ENCODE measurements at regions not wholly inside any gene's neighbourhood (a gene's known extent, or its start where the extent isn't known, plus 50 kb on each side); places are given as distances from the start of the nearest gene placed in this dataset.

DNA sequence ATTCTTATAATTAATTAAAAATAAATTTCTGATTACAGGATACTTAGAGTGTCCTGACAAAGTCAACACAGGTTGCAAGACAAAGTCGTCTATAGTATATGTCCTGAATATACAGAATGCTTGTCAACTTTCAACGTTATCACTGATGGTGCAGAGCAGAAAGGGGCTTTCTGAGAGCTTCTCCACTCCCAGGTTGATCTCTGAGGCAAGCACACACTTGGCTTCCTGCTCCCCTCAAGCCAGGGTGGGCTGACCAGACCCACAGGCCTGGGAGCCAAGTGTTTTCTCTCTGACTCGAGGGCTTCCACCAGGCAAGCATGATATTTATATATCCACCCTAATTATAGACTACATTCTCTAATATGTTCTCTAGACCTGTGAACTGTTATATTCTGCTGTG lies 448.9 kb downstream of the SH2D4B start:
- no peak for TF ChIP-seq EZH2 (IDR thresholded peaks at IDR 0.05; ENCODE audit: low read length, missing control alignments)
- TF ChIP-seq, protein P1, sequence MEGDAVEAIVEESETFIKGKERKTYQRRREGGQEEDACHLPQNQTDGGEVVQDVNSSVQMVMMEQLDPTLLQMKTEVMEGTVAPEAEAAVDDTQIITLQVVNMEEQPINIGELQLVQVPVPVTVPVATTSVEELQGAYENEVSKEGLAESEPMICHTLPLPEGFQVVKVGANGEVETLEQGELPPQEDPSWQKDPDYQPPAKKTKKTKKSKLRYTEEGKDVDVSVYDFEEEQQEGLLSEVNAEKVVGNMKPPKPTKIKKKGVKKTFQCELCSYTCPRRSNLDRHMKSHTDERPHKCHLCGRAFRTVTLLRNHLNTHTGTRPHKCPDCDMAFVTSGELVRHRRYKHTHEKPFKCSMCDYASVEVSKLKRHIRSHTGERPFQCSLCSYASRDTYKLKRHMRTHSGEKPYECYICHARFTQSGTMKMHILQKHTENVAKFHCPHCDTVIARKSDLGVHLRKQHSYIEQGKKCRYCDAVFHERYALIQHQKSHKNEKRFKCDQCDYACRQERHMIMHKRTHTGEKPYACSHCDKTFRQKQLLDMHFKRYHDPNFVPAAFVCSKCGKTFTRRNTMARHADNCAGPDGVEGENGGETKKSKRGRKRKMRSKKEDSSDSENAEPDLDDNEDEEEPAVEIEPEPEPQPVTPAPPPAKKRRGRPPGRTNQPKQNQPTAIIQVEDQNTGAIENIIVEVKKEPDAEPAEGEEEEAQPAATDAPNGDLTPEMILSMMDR (conservative IDR thresholded peaks at IDR 0.05 in 1 of 2, IDR thresholded peaks at IDR 0.05 in 1 of 2; ENCODE audit: low read depth in 1 of 2, low read length in 2 of 2): no peak
- no peaks in the 10 kb centered on the region for H3K4me1 ChIP-seq (ENCODE audit: control insufficient read depth, extremely low read depth, insufficient read depth, low read length)
- H3K9me3 ChIP-seq (ENCODE audit: control insufficient read depth, insufficient read depth, low read depth, low read length): no peaks in the 10 kb centered on the region
- H3K27me3 ChIP-seq (ENCODE audit: control insufficient read depth, insufficient read depth, low read length): no peaks in the 10 kb centered on the region
- no peaks in the 10 kb centered on the region for H4K20me1 ChIP-seq (ENCODE audit: control insufficient read depth, extremely low read depth, insufficient read depth, low read length)
- H3K4me2 ChIP-seq (ENCODE audit: extremely low read depth, insufficient read depth, low read length): no peak overlapping the region
- no peak overlapping the region for H3K27ac ChIP-seq (ENCODE audit: insufficient read depth, low read length)
- H3K4me3 ChIP-seq (replicated peaks in 1 of 4; ENCODE audit: control extremely low read depth in 1 of 4, insufficient read depth in 1 of 4, low read depth in 3 of 4, low read length in 4 of 4): no peak overlapping the region
- no peak overlapping the region for H3K9ac ChIP-seq (ENCODE audit: insufficient read depth, low read length)
- H2AFZ ChIP-seq (ENCODE audit: low read length): no peak overlapping the region
- H3K79me2 ChIP-seq (ENCODE audit: control insufficient read depth, insufficient read depth, low read length): no peaks in the 10 kb centered on the region
- H3K36me3 ChIP-seq (ENCODE audit: control insufficient read depth, insufficient read depth, low read length): no peaks in the 10 kb centered on the region
- no peak for DNase-seq (ENCODE audit: low read depth in 2 of 2)

DNA sequence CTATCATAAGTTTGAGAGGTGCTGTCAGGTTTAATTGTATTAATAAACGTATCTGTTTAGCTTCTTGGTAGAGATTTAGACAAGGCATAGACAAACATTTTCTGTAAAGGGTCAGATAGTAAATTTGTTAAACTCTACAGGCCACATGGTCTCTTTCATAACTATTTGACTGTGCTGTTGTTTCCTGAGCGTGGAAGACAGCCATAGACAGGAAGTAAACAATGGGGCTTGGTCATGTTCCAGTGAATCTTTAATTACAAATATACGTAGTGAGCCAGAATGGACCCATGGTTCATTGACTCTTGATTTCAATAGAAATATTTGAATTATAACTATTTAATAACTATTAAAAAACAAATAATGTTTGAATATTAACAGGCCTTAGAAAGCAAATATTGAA lies 451.1 kb downstream of the SH2D4B start:
- no peaks in the 10 kb centered on the region for H3K4me1 ChIP-seq (ENCODE audit: control insufficient read depth, extremely low read depth, insufficient read depth, low read length)
- H3K27me3 ChIP-seq (ENCODE audit: control insufficient read depth, insufficient read depth, low read length): no peaks in the 10 kb centered on the region
- no peak overlapping the region for H3K9ac ChIP-seq (ENCODE audit: insufficient read depth, low read length)
- no peaks in the 10 kb centered on the region for H4K20me1 ChIP-seq (ENCODE audit: control insufficient read depth, extremely low read depth, insufficient read depth, low read length)
- no peak overlapping the region for H3K4me3 ChIP-seq (replicated peaks in 1 of 4; ENCODE audit: control extremely low read depth in 1 of 4, insufficient read depth in 1 of 4, low read depth in 3 of 4, low read length in 4 of 4)
- no peak for DNase-seq (ENCODE audit: low read depth in 2 of 2)
- no peaks in the 10 kb centered on the region for H3K79me2 ChIP-seq (ENCODE audit: control insufficient read depth, insufficient read depth, low read length)
- H3K36me3 ChIP-seq (ENCODE audit: control insufficient read depth, insufficient read depth, low read length): no peaks in the 10 kb centered on the region
- no peak overlapping the region for H2AFZ ChIP-seq (ENCODE audit: low read length)
- H3K9me3 ChIP-seq (ENCODE audit: control insufficient read depth, insufficient read depth, low read depth, low read length): no peaks in the 10 kb centered on the region
- no peak overlapping the region for H3K4me2 ChIP-seq (ENCODE audit: extremely low read depth, insufficient read depth, low read length)
- TF ChIP-seq, protein P1 (conservative IDR thresholded peaks at IDR 0.05 in 1 of 2, IDR thresholded peaks at IDR 0.05 in 1 of 2; ENCODE audit: low read depth in 1 of 2, low read length in 2 of 2): no peak
- no peak for TF ChIP-seq EZH2 (IDR thresholded peaks at IDR 0.05; ENCODE audit: low read length, missing control alignments)
- no peak overlapping the region for H3K27ac ChIP-seq (ENCODE audit: insufficient read depth, low read length)

DNA sequence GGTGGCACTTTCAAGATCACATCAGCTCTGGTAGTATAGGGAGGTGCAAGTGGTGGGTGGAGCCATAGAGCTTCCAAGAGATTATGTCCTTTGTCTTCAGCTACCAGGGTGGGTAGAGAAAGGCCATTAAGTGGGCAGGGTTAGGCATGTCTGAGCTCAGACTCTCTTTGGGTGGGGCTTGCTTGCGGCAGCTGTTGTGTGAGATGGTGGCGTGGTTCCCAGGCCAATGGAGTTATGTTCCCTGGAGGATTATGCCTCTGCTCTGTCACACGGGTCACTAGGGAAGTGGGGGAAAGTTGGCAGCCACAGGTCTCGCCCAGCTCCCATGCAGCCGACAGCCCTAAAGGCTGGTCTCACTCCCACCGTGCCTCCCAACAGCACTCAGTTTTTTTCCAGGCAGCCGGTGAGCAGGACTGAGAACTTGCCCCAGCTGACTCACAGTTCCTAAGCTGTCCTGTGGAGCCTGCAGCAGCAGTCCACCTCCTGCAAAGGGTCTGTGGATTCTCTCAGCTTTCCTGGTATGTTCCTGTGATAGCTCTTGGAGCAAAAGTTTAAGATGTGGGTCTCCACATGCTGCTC lies 459.0 kb downstream of the SH2D4B start:
- no peak overlapping the region for H3K9ac ChIP-seq (ENCODE audit: insufficient read depth, low read length)
- no peak overlapping the region for H2AFZ ChIP-seq (ENCODE audit: low read length)
- H3K4me2 ChIP-seq (ENCODE audit: extremely low read depth, insufficient read depth, low read length): no peak overlapping the region
- no peaks in the 10 kb centered on the region for H3K79me2 ChIP-seq (ENCODE audit: control insufficient read depth, insufficient read depth, low read length)
- no peaks in the 10 kb centered on the region for H3K36me3 ChIP-seq (ENCODE audit: control insufficient read depth, insufficient read depth, low read length)
- no peaks in the 10 kb centered on the region for H3K4me1 ChIP-seq (ENCODE audit: control insufficient read depth, extremely low read depth, insufficient read depth, low read length)
- H4K20me1 ChIP-seq (ENCODE audit: control insufficient read depth, extremely low read depth, insufficient read depth, low read length): no peaks in the 10 kb centered on the region
- no peak overlapping the region for H3K27ac ChIP-seq (ENCODE audit: insufficient read depth, low read length)
- no peak for DNase-seq (ENCODE audit: low read depth in 2 of 2)
- no peaks in the 10 kb centered on the region for H3K27me3 ChIP-seq (ENCODE audit: control insufficient read depth, insufficient read depth, low read length)
- TF ChIP-seq, protein P1 (conservative IDR thresholded peaks at IDR 0.05 in 1 of 2, IDR thresholded peaks at IDR 0.05 in 1 of 2; ENCODE audit: low read depth in 1 of 2, low read length in 2 of 2): no peak
- no peak for TF ChIP-seq EZH2 (IDR thresholded peaks at IDR 0.05; ENCODE audit: low read length, missing control alignments)
- no peak overlapping the region for H3K4me3 ChIP-seq (replicated peaks in 1 of 4; ENCODE audit: control extremely low read depth in 1 of 4, insufficient read depth in 1 of 4, low read depth in 3 of 4, low read length in 4 of 4)
- no peaks in the 10 kb centered on the region for H3K9me3 ChIP-seq (ENCODE audit: control insufficient read depth, insufficient read depth, low read depth, low read length)

Data from fibroblast of lung (primary cell).